ENCODE measurements at regions not wholly inside any gene's neighbourhood (a gene's known extent, or its start where the extent isn't known, plus 50 kb on each side); places are given as distances from the start of the nearest gene placed in this dataset.

- no peak for DNase-seq (ENCODE audit: low read depth, low spot score)
Observed at GRCh38 chr4:185862340-185862739, 50.3 kb upstream of the SORBS2 start.

- DNase-seq (ENCODE audit: low read depth, low spot score) = no peak
Observed at GRCh38 chr4:185863946-185864345, 52.0 kb upstream of the SORBS2 start.

- DNase-seq (ENCODE audit: low read depth, low spot score) = no peak
Observed at GRCh38 chr4:185865901-185866328, 53.9 kb upstream of the SORBS2 start.

DNA sequence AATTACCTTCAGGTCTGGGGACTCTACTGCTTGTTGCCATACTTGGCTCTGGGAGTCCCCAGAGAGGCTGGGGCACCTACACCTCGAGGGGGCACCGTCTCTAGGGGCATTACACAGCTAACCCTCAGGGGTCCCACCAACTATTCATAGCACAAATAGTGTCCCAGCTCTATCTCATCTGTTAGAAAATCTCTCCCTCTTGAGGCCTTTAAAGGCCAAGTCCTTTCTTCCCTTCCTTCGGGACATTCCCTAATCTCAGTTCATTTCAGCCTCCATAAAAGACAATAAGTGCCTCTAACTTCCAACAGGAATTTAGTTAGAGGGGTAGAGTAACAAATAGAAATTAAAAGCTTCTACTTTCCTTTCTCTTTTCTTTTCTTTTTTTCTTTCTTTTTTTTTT, 55.8 kb upstream of the SORBS2 start:
- DNase-seq (ENCODE audit: low read depth, low spot score) = no peak

DNA sequence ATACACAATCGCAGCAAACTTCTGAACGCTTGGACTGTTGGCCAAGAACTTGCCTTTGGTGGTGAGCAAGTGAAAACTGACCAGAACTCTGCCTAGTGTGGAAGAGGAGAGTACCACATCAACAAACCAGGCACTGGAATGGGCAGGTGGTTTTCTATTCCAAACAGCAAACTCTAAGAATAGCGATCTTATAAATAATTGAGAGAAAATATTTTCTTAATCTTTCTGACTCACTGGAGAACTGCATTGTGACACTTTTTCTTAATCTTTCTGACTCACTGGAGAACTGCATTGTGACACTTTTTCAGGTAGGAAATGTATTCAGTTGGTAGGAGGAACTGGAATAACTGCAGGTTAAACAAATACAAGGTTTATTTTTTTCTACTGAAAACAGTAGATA, 57.0 kb upstream of the SORBS2 start:
- DNase-seq (ENCODE audit: low read depth, low spot score) = no peak

- no peak for DNase-seq (ENCODE audit: low read depth, low spot score)
Observed at GRCh38 chr4:185869427-185869826, 57.4 kb upstream of the SORBS2 start.

GRCh38 chr4:185870366-185870765, 58.4 kb upstream of the SORBS2 start:
- no peak for DNase-seq (ENCODE audit: low read depth, low spot score)

GRCh38 chr4:185872747-185873380, 60.9 kb upstream of the SORBS2 start:
- no peak for DNase-seq (ENCODE audit: low read depth, low spot score)

- DNase-seq (ENCODE audit: low read depth, low spot score) = no peak
Observed at GRCh38 chr4:185874516-185875230, 62.7 kb upstream of the SORBS2 start.

DNA sequence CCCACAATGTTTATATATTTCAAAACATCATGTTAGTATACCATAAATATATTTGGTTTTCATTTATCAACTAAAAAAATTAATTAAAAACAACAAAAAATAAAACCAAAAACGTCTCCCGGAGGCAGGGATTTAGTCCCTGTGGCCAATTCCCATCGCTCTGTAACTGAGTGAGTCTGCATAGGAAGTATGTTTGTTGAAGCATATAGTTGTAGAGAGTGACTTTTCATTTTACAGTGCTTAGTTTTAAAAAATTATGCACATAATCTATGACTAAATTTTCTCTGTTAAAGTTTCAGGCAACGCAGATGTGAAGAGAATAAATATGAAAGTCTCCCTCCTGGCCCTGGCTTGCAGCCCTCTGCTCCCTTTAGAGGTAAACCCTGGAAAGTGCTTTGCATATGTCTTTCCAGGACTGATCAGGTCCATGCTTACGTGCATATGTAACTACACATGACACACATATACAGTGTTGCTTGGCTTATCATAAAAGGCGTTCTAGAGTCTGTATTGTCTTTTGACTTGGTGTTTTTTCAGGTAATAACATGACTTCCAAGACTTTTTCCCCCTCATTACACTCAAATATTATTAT, 63.4 kb upstream of the SORBS2 start:
- DNase-seq (ENCODE audit: low read depth, low spot score) = no peak

GRCh38 chr4:185878633-185879032, 66.6 kb upstream of the SORBS2 start:
- DNase-seq (ENCODE audit: low read depth, low spot score) = no peak

- no peak for DNase-seq (ENCODE audit: low read depth, low spot score)
Observed at GRCh38 chr4:185879666-185880312, 67.8 kb upstream of the SORBS2 start.

DNA sequence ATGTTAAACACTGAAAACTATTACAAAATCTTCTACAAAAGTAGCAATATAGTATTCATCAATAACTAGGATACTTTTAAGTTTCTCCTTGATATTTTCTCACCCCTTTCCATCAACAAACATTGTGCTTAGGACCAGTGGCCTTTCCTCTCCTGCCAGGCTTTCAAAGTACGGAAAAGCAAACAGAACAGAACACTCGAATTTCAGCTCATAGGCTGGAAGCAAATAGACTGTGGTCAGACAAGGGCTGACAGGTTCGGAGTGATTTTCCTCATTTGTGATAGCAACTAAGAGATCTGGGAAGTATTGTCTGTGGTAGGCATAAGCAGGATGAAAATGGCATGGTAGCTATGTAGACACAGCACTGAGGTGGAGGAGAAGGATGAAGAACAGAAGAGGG, 68.6 kb upstream of the SORBS2 start:
- DNase-seq (ENCODE audit: low read depth, low spot score) = no peak

- no peak for DNase-seq (ENCODE audit: low read depth, low spot score)
Observed at GRCh38 chr4:185881430-185881829, 69.4 kb upstream of the SORBS2 start.

DNA sequence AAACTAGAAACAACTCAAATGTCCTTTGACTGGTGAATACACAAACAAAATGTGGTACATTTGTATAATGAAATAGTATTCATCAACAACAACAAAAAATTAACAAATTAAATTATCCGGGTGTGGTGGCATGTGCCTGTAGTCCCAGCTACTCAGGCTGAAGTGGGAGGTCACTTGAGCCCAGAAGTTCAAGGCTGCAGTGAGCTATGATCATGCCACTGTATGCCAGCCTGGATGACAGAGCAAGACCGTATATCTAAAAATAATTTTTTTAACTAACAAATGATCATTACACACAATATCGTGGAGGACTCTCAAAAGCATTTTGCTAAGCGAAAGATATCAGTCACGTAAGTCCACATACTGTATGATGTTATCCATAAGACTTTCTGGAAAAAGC, 71.6 kb upstream of the SORBS2 start:
- no peak for DNase-seq (ENCODE audit: low read depth, low spot score)

DNA sequence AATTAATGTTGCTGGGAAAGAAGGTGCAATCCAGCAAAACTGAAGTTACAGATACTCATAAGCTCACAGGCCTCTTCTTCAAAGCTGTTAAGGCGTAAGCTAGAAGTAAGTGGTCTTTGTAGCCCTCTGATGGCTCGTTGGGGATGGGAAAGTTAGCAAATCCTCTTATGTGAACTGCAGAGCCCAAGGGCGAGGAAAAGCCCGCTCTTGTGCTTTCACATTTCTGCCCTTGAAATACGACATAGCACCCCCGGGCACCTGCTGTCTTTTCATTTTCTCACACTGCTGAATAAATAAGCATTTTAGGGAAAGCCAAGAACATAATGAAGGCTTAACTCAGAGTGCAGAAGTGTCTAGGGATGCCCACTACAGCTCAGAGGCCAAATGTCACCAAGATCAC, 73.1 kb upstream of the SORBS2 start:
- DNase-seq (ENCODE audit: low read depth, low spot score) = no peak

DNA sequence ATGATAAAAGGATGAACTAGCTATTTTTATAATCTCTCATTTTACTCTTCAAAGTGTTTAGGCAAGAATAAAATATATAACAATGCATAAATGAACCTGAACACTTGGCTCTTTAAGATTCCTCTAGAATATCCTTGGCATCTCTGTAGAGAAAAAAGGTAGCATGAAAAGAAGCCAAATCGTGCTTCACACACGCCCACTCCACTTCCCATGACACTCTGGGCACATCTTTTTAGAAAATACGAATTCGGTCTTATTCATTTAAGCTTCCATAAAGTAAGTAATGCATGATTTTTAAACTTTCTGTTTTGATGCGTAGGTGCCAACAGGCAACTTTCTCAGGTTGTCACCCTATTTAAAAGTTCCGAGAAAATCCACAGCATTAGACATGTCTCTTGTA, 73.6 kb upstream of the SORBS2 start:
- no peak for DNase-seq (ENCODE audit: low read depth, low spot score)

DNA sequence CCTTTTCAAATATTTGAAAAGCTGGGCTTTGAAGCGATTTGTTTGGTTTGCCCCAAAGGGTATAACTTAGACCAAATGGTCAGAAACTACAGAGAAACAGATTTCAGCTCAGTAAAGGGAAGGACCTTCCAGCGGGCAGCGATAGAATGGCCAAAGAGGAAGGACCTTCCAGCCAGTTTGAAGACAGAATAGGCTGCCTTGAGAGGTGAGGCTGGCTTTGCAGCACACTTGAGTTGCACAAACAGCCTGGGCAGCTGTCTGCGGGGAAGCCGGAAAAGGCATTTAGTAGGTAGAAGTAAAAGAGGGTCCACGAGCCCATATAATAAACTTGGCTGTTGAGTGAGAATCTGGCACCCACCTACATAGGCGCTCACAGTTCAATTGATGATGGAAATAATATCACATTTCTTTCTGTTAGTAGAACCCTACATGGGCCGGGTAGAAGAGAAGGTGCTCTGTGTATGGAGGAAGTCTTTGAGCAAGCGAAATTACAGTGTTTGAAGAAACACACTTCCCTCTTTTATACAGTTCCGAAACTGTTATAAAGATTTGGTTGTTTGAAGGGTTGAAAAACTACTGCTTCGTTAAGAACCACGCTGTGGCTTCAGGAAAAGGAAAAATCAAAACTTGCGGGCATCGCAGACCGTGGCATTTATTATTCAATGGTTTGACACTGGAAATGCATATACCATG, 75.0 kb upstream of the SORBS2 start:
- DNase-seq (ENCODE audit: low read depth, low spot score) = no peak

DNA sequence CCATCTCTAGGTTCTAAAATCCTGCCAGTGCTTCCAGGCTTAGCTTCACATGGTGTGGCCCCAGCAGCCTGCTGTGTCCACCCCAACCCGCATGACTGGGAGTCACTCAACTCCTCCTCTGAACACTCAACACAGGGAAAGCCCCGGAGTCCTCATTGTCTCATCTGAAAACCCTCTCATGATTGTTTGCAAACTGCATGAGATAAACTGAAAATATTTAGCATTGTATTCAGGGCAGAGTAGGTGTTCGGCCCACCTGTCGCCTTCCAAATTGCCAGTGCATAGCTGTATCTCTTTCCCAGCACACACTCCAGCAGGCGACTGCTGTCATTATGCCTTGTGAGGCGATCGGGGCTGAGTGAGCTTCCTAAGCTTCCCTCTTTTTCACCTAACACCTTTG, 76.7 kb upstream of the SORBS2 start:
- DNase-seq (ENCODE audit: low read depth, low spot score) = no peak

DNA sequence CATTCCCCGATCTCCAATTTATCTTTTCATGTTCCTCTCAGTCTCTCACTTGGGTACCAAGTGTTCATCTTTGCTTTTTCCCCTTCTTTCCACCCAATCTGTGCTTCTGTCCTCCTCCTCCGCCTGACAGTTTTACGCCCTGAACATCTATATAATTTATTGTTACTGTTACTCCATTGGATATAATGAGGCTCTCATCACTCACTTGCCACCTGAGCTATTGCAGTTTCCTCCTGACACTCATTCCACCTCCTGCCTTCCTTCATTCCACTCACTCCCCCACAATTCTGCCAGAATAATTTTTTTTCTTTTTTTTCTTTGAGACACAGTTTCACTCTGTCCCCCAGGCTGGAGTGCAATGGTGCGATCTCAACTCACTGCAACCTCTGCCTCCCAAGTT, 77.6 kb upstream of the SORBS2 start:
- no peak for DNase-seq (ENCODE audit: low read depth, low spot score)

DNA sequence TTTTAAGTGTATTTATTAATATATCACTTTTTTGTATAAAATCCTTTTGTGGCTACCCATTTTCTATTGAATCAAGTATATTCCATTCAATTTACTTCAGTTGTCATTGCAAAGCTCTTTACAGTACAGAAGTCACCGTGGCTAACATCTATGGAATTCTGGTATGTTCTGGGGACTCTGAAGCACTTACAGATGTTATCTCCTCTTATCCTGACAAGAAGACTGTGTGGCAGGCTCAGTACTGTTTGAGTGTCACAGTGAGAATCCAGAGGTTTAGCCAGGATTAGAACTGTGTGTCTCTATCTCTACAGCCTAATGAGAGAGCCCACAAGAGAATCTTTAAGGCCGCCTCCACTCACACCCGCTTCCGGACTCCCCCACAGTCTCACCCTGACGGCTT, 78.2 kb upstream of the SORBS2 start:
- no peak for DNase-seq (ENCODE audit: low read depth, low spot score)

DNA sequence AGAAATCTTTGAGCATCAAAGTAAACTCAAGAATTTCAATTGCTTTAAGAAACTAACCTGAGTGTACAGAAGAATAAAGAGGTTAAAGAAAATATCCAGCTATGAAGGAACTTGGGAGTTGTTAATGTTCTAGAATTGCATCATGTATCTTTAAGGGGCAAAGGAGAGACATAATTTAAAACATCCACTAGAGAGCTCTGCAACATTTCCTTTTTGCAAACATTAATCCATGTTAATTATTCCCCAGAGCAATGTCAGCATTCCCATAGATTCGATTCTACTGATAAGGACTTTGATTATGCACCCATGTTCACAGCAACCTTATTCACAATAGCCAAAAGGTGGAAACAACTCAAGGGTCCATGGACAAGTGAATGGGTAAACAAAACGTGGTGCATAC, 80.2 kb upstream of the SORBS2 start:
- no peak for DNase-seq (ENCODE audit: low read depth, low spot score)
